HG03460 (cell line): ENCODE measurements at regions not wholly inside any gene's neighbourhood (a gene's known extent, or its start where the extent isn't known, plus 50 kb on each side); places are given as distances from the start of the nearest gene placed in this dataset.

ENCODE experiments used
- ATAC-seq: cut with Tn5 transposase; IDR thresholded peaks from one replicate; pipeline ENCODE4 v1.9.1; 2021; ENCODE audit not compliant: unreplicated experiment

GRCh38 chr13:44117816-44118215 is 238.1 kb downstream of the LACC1 start:
- no peak for ATAC-seq

- no peak for ATAC-seq
These were observed 239.2 kb downstream of the LACC1 start for GRCh38 chr13:44118881-44119280.

- no peak for ATAC-seq
These were observed 240.3 kb downstream of the LACC1 start for GRCh38 chr13:44120043-44120442.

- no peak for ATAC-seq
These were observed 241.4 kb downstream of the LACC1 start for GRCh38 chr13:44120849-44121755.

GRCh38 chr13:44124352-44124751 is 244.6 kb downstream of the LACC1 start:
- ATAC-seq, result no peak

- no peak for ATAC-seq
These were observed 246.3 kb downstream of the LACC1 start for GRCh38 chr13:44125943-44126469.

GRCh38 chr13:44128552-44129001 is 245.0 kb upstream of the SERP2 start:
- ATAC-seq, result no peak

- no peak for ATAC-seq
These were observed 244.2 kb upstream of the SERP2 start for GRCh38 chr13:44129418-44129817.

- ATAC-seq, result no peak
These were observed 242.5 kb upstream of the SERP2 start for GRCh38 chr13:44131069-44131614.

- ATAC-seq, result no peak
These were observed 240.9 kb upstream of the SERP2 start for GRCh38 chr13:44132710-44133109.

GRCh38 chr13:44133626-44134025 is 240.0 kb upstream of the SERP2 start:
- ATAC-seq, result no peak

- no peak for ATAC-seq
These were observed 238.1 kb upstream of the SERP2 start for GRCh38 chr13:44135566-44135965.

GRCh38 chr13:44136696-44137268 is 236.8 kb upstream of the SERP2 start:
- ATAC-seq, result no peak

- no peak for ATAC-seq
These were observed 236.2 kb upstream of the SERP2 start for GRCh38 chr13:44137466-44137865.

GRCh38 chr13:44140146-44140545 is 233.5 kb upstream of the SERP2 start:
- ATAC-seq, result no peak

- ATAC-seq, result no peak
These were observed 232.5 kb upstream of the SERP2 start for GRCh38 chr13:44140888-44141724.

- peak; percentile 99 for ATAC-seq
These were observed 231.7 kb upstream of the SERP2 start for GRCh38 chr13:44141725-44142539.

GRCh38 chr13:44142540-44142867 is 231.1 kb upstream of the SERP2 start:
- no peak for ATAC-seq

GRCh38 chr13:44142941-44143665 is 230.5 kb upstream of the SERP2 start:
- ATAC-seq, result no peak

GRCh38 chr13:44146138-44146537 is 227.5 kb upstream of the SERP2 start:
- ATAC-seq, result no peak
